ENCODE measurements at regions not wholly inside any gene's neighbourhood (a gene's known extent, or its start where the extent isn't known, plus 50 kb on each side); places are given as distances from the start of the nearest gene placed in this dataset.

- intact Hi-C loops (cut with DNase I), result no loop called here
- ATAC-seq, result no peak
- DNase-seq, result no peak
These were observed 444.9 kb upstream of the B3GALT2 start for GRCh38 chr1:193631306-193631705.

- no peak for DNase-seq
- ATAC-seq, result no peak
- intact Hi-C loops (cut with DNase I), result no loop called here
These were observed 443.5 kb upstream of the B3GALT2 start for GRCh38 chr1:193629875-193630274.

- intact Hi-C loops (cut with DNase I), result no loop called here
- DNase-seq, result no peak
- no peak for ATAC-seq
These were observed 440.3 kb upstream of the B3GALT2 start for GRCh38 chr1:193626695-193627094.

- DNase-seq, result no peak
- intact Hi-C loops (cut with DNase I), result no loop called here
These were observed 438.8 kb upstream of the B3GALT2 start for GRCh38 chr1:193625255-193625654.

GRCh38 chr1:193619911-193620310, 433.5 kb upstream of the B3GALT2 start:
- intact Hi-C loops (cut with DNase I), result no loop called here
- ATAC-seq, result no peak
- no peak for DNase-seq

More at GRCh38 chr1:193625255-193625654, 438.8 kb upstream of the B3GALT2 start:
- ATAC-seq, result no peak

GRCh38 chr1:193614817-193615216, 428.4 kb upstream of the B3GALT2 start:
- ATAC-seq (no peak), DNase-seq (no peak)
- intact Hi-C loops (cut with DNase I), result no loop called here

GRCh38 chr1:193614275-193614674, 427.9 kb upstream of the B3GALT2 start:
- intact Hi-C loops (cut with DNase I), result no loop called here
- no peak for DNase-seq

GRCh38 chr1:193613041-193613440, 426.6 kb upstream of the B3GALT2 start:
- intact Hi-C loops (cut with DNase I), result no loop called here
- ATAC-seq (no peak), DNase-seq (no peak)

More at GRCh38 chr1:193614275-193614674, 427.9 kb upstream of the B3GALT2 start:
- no peak for ATAC-seq

GRCh38 chr1:193609592-193609991, 423.2 kb upstream of the B3GALT2 start:
- no peak for ATAC-seq
- no peak for DNase-seq
- intact Hi-C loops (cut with DNase I), result no loop called here

- DNase-seq, result no peak
- no peak for ATAC-seq
- intact Hi-C loops (cut with DNase I), result no loop called here
These were observed 421.4 kb upstream of the B3GALT2 start for GRCh38 chr1:193607787-193608186.

- no peak for ATAC-seq
- DNase-seq, result no peak
- intact Hi-C loops (cut with DNase I), result no loop called here
These were observed 419.6 kb upstream of the B3GALT2 start for GRCh38 chr1:193606035-193606434.

GRCh38 chr1:193602705-193603104, 416.3 kb upstream of the B3GALT2 start:
- no peak for DNase-seq
- intact Hi-C loops (cut with DNase I), result no loop called here
- no peak for ATAC-seq

GRCh38 chr1:193593147-193593885, 406.9 kb upstream of the B3GALT2 start:
- intact Hi-C loops (cut with DNase I), result no loop called here
- no peak for DNase-seq
- no peak for ATAC-seq

- DNase-seq (no peak), ATAC-seq (no peak)
- intact Hi-C loops (cut with DNase I), result no loop called here
These were observed 405.9 kb upstream of the B3GALT2 start for GRCh38 chr1:193592317-193592716.

GRCh38 chr1:193590102-193590501, 403.7 kb upstream of the B3GALT2 start:
- intact Hi-C loops (cut with DNase I), result no loop called here
- no peak for DNase-seq
- peak; percentile 25 to 31 for ATAC-seq

GRCh38 chr1:193589597-193590040, 403.2 kb upstream of the B3GALT2 start:
- DNase-seq (no peak), ATAC-seq (peak; percentile 78 to 84)
- intact Hi-C loops (cut with DNase I), result loop anchor here in 1 of 2 donors (10.0 kb wide), 1 partner anchor 395 kb away; no protein-coding TSS in a partner anchor

- peak; percentile 50 to 60 for ATAC-seq
- intact Hi-C loops (cut with DNase I), result loop anchor here in 1 of 2 donors (10.0 kb wide), 1 partner anchor 394 kb away; no protein-coding TSS in a partner anchor
- no peak for DNase-seq
These were observed 402.1 kb upstream of the B3GALT2 start for GRCh38 chr1:193588311-193589082.

GRCh38 chr1:193584731-193585239, 398.4 kb upstream of the B3GALT2 start:
- intact Hi-C loops (cut with DNase I), result loop anchor here in 1 of 2 donors (10.0 kb wide), 1 partner anchor 390 kb away; no protein-coding TSS in a partner anchor

GRCh38 chr1:193581341-193581740, 394.9 kb upstream of the B3GALT2 start:
- intact Hi-C loops (cut with DNase I), result loop anchor here in 1 of 2 donors (10.0 kb wide), 1 partner anchor 387 kb away; no protein-coding TSS in a partner anchor
- peak; percentile 22 for DNase-seq

More at GRCh38 chr1:193584731-193585239, 398.4 kb upstream of the B3GALT2 start:
- ATAC-seq (no peak), DNase-seq (no peak)

GRCh38 chr1:193580419-193580818, 394.0 kb upstream of the B3GALT2 start:
- no peak for ATAC-seq
- no peak for DNase-seq
- intact Hi-C loops (cut with DNase I), result loop anchor here in 1 of 2 donors (10.0 kb wide), 1 partner anchor 386 kb away; no protein-coding TSS in a partner anchor

More at GRCh38 chr1:193581341-193581740, 394.9 kb upstream of the B3GALT2 start:
- peak; percentile 65 to 79 for ATAC-seq

Data from left cardiac atrium (tissue), 4 donors.